ENCODE measurements at regions not wholly inside any gene's neighbourhood (a gene's known extent, or its start where the extent isn't known, plus 50 kb on each side); places are given as distances from the start of the nearest gene placed in this dataset.
A peak's percentile ranks its signal among the peaks of the same experiment; 100 is the strongest.
"Not testable (repeated sequence)": the region's sequence is repeated elsewhere in the genome, so short reads cannot be mapped to it uniquely, and the experiment has no call there.

DNA sequence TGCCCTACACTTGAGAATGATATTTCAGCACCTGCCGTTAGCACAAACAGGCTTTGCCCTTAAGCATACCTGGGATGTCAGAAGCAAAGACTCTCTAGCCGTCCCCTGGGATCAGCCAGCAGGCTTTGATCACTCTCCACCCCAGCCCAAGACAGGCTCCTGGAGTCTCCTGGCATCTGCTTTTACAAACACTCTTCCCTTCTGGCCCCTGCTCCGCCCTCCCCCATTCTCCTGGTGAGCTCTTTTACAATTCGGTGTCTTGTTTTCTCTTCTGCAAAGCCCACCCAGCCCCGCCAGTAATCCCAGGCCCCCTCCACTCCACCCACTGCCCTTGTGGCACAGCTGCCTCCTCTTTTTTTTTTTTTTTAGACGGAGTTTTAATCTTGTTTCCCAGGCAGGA lies 50.4 kb downstream of the KATNIP start:
- no peak for DNase-seq (ENCODE audit: low read depth, low spot score)

DNA sequence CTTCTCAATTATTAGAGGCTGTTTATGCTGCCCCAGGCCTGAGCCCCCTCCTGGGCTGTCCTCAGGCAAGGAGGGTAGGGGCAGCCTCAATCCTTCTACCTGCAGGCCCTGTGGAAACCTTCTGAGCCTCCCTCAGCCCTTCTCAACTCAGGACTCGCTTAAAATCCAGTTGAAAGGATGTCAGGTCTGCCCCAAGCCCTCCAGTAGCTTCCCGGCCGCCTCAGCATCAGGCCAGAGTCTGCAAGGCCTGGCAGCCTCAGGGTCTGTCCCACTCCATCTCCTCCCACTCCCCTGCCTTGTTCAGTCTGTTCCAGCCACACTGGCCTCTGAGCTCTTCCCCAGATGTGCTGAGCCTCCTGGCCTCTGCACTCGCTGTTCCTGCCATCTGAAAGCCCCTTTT lies 52.2 kb downstream of the KATNIP start:
- no peak for DNase-seq (ENCODE audit: low read depth, low spot score)
- no peak overlapping the region for H3K4me3 ChIP-seq (ENCODE audit: low read length)

More for the DNA sequence above, 50.4 kb downstream of the KATNIP start:
- no peak overlapping the region for H3K4me3 ChIP-seq (ENCODE audit: low read length)

DNA sequence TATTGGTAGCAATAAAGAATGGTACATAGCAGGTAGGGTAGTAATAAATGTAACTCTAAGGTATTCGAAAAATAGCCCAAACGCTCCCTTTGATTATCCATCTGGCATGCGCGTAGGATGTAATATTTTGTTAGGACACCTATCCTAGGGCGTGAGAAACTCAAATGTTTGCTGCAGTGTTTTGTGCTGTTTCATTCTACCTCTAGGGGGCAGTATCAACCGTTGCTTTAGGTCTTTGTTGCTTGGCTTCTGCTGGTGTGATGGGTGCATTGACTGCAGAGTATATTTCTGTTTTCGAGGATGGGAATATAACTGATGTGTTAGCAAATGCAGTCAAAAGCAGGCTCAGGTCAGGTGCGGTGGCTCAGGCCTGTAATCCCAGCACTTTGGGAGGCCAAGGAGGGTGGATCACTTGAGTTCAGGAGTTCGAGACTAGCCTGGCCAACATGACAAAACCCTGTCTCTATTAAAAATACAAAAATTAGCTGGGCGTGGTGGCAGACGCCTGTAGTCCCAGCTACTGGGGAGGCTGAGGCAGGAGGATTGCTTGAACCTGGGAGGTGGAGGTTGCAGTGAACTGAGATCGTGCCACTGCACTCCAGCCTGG lies 55.7 kb downstream of the KATNIP start:
- peak; percentile 59 for DNase-seq (ENCODE audit: low read depth, low spot score)

DNA sequence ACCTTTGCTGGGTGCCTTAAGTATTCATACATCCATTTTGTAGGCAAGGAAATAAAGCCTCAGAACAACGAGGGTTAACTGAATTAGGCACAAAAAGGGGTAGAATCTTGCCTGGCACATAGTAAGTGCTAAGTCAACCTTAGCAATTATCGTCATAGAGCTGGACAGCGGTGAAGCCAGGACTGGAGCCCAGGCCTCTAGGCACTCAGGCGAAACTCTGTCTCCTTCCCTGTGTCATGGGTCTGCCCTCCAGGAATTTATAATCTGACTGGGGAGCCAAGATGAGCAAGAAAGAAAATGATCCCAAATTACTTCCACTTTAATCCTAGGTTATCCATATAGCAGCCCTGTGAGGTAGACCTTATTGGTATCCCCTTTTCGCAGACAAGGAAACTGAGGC lies 61.4 kb downstream of the KATNIP start:
- no peak for DNase-seq (ENCODE audit: low read depth, low spot score)

More for the DNA sequence above, 55.7 kb downstream of the KATNIP start:
- H3K4me3 ChIP-seq (ENCODE audit: low read length): not testable (repeated sequence)

DNA sequence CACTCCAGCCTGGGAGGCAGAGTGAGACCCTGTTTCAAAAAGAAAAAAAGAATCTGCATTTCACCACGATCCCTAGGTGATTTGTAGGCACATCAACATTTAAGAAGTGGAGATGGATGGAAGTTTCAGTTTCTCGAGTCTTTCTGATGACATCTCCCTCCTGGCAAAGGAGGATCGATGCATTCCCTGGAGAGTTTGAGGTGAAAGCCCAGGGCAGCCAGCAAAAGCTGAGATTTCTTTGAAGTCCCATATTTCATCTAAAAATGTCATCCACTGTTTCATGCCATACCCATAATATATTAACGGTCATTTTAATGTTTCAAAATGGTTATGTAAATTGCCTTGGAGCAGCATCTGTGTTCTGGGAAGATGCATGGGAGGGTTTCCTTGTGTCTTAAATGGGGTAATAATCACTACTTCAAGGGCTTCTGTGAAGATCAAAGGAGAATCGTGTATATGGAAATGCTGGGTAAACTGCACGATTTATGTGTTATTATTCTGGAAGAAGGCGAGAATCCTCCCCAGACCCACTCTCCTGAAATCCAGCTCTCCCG lies 63.4 kb downstream of the KATNIP start:
- H3K4me3 ChIP-seq (ENCODE audit: low read length): no peak overlapping the region
- DNase-seq (ENCODE audit: low read depth, low spot score): no peak

More for the DNA sequence above, 61.4 kb downstream of the KATNIP start:
- no peak overlapping the region for H3K4me3 ChIP-seq (ENCODE audit: low read length)

DNA sequence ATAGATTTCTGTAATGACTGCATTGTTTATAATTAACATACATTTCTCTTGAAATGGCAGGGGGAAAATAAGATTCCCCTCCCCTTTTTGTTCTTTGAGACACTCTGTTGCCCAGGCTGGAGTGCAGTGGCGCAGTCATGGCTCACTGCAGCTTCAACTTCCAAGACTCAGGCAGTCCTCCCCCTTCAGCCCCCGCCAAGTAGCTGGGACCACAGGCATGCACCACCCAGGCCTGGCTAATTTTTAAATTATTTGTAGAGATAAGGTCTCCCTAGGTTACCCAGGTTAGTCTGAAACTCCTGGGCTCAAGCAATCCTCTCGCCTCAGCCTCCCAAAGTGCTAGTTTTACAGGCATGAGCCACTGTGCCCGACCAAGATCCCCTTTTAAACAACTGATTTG lies 67.7 kb downstream of the KATNIP start:
- no peak for DNase-seq (ENCODE audit: low read depth, low spot score)
- H3K4me3 ChIP-seq (ENCODE audit: low read length): no peak overlapping the region

DNA sequence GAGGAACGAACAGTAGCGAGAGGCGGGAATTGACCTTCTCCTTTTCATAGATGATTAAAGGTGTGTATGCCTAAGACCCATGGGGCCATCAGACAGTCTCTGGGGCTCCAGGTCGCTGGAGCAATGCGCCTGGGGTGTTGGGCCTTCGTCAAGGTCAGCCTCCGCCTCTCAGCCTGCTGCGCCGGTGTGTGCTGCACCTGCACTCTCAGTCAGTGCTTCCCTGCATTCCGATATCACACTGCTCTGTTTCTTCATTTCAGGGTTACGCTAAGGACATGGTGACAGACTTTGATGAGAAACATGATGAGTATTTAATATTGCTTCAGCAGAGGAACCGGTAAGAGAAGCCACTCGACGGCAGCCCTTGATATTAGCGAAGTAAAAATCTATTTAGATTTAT lies 68.2 kb downstream of the KATNIP start:
- no peak for DNase-seq (ENCODE audit: low read depth, low spot score)

DNA sequence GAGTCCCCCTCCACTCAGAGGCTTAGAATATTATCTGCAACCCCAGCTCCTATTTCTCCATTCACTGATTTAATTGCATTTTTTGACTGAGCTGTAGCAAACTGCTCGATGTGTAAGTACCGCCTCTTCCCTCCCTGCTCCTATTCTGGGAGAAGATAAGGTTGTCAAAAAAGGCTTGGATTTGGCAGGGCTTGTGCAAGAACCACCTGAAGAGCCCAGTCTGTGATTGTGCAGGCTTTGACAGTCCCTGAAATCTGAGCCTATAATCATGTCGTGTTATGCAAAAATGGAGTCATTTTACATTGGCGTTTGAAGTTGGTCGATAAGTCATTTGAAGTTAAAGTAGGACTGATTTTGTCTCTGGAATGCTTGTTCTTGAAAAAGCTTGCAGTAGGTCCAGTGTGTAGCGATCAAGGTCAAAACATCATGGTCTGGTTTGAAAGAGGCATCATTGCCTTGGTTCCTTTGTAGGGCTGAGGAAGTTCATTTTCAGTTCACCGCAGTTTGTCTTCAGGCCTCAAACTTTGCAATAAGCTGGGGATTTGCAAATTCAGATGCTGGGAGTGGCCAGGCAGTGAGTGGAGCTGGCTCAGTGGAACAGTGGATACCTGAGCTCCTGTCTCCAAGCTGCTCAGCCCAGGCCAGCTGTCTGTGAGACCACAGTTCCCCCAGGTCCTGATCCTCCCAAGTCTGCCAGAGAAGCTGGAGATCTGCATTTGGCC lies 68.8 kb downstream of the KATNIP start:
- no peak overlapping the region for H3K4me3 ChIP-seq (ENCODE audit: low read length)
- DNase-seq (ENCODE audit: low read depth, low spot score): no peak

More for the DNA sequence above, 68.2 kb downstream of the KATNIP start:
- no peak overlapping the region for H3K4me3 ChIP-seq (ENCODE audit: low read length)

DNA sequence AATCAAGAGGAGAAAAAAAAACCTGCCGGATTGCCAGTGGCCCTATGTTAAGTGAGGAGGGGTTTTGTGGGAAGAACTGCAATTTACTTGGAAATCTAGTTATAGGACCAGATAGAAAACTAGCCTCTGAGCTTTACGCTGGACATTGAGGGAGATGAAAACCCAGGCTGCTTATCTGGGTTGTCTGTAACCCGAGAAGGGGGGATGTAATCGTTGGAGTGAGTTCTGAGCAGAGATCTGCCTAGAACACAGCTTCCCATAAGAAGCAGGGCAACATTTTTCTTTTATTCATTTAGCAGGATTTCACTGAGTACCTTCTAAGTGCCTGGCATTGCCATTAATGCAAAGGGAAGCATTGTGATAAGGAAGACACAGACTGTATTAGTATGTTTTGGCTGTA lies 70.6 kb downstream of the KATNIP start:
- DNase-seq (ENCODE audit: low read depth, low spot score): no peak
- no peak overlapping the region for H3K4me3 ChIP-seq (ENCODE audit: low read length)

DNA sequence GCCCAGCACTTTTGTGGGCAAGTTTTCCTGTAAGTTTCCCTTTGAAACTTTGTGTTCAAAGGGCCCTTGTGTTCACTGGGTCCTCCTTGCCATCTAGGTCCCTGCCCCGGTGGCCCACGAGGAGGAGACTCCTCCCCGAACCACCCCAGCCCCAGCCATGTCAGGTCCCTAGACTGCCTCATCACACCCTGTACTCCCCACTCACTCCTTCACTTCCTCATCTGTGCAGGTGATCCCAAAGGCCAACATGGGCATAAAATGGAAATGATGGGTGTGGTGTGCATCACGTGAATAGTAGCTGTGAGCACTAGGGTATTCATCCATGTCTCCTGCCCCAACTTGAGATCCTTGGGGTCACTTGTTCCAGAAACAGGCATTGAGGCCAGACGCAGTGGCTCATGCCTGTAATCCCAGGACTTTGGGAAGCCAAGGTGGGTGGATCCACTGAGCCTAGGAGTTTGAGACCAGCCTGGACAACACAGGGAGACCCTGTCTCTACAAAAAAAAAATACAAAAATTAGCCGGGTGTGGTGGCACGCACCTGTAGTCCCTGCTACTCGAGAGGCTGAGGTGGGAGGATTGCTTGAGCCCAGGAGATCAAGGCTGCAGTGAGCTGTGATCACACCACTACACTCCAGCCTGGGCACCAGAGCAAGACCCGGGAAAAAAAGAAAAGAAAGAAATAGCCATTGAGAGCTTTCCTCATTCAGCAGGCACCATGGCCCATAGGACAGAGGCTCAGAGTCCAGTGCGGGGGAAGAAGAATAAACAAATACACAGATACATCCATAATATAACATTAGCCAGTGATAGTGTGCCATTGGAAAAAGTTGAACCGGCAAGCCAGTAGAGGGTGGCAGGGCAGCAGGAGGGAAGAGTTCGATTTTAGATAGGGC lies 74.5 kb downstream of the KATNIP start:
- DNase-seq (ENCODE audit: low read depth, low spot score): no peak
- H3K4me3 ChIP-seq (ENCODE audit: low read length): no peak overlapping the region

DNA sequence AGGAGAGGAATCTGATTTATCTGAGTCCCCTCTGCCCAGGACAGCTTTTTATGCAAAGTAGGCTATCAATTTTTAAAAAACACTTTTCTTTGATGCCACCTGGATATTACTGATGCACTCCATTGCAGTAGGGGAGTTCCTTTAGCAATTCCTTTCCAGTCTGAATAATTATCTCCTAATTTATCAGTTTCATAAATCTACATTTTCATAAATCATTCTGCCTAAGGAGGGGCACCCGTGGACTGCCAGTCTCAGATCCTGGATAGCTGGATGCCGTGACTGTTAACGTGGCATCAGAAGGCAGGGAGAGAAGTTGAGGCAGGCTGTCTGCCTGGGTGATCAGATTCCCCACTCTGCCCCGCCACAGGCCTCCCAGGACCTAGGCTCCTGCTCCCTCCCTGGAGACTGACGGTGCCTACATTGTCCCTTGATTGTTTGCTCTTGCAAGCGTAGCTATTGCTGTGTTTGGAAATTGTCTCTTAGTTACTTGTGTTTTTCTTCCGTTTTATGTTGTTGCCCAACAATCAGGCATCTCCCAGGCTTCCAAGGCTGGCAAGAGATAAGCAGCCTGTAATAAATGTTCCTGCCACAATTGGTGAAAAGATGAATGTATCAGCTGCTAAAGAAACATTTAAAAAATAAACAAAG lies 75.2 kb downstream of the KATNIP start:
- no peak for DNase-seq (ENCODE audit: low read depth, low spot score)
- no peak overlapping the region for H3K4me3 ChIP-seq (ENCODE audit: low read length)

DNA sequence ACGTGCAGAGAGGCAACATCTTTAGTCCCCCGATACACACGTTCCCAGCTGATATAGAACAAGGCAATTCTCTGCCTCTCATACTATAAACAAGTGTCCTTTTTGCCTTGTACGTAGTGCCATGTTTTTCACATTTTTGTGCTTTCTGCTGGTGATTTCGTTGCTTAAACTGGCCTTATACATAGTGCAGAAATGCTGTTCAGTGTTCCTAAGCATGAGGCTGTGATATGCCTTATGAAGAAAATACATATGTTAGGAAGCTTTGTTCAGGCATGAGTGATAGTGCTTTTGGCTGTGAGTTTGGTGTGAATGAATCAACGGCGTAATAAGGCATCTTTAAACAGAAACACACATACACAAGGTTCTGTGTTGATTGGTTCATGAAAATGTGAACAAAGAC lies 77.2 kb downstream of the KATNIP start:
- no peak overlapping the region for H3K4me3 ChIP-seq (ENCODE audit: low read length)
- no peak for DNase-seq (ENCODE audit: low read depth, low spot score)

DNA sequence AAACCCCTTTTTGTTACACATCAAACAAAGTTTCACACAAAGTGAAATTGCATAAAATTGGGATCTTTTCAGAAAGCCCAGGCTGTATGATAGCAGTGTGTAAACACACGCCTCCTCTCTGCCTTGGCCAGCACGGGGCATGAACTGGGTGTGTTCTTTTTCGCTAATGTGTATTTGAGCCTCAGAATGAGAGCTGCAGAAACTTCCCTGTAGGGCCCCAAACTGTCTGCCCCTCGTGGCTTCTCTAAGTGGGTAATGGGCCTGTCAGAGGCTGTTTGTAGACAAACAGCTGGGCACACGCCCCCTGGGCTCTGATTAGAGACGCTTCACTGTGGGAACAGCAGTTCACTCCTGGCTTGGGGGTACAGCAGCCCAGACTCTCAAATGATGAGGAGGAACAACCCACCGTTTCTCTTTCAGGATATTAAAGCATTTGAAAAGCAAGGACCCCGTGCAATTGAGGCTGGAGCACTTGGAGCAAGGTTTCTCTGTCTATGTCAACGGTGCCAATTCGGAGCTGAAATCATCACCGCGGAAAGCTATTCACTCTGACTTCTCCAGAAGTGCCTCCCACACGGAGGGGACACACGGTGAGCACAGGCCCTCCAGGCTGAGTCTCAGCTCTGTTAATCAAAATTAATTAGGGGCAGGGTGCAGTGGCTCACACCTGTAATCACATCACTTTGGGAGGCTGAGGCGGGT lies 78.4 kb downstream of the KATNIP start:
- DNase-seq (ENCODE audit: low read depth, low spot score): no peak
- H3K4me3 ChIP-seq (ENCODE audit: low read length): no peak overlapping the region

DNA sequence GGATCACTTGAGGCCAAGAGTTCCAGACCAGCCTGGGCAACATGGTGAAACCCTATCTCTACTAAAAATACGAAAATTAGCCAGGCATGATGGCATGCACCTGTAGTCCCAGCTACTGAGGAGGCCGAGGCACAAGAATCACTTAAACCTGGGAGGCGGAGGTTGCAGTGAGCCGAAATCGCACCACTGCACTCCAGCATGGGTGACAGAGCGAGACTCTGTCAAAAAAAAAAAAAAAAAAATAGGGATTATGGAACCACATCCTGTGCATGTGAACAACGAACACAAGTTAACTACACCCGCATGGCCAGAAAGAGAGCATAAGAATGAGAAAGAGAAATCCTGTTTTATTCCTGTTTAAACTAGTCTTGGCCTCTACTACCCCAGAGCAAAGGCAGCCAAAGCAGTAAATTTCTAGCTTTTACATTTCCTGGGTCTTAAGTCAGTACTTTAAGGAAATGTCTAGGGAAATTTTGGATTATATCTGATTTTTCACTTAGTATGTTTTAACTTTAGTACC lies 79.1 kb downstream of the KATNIP start:
- DNase-seq (ENCODE audit: low read depth, low spot score): peak; percentile 51
- H3K4me3 ChIP-seq (ENCODE audit: low read length): not testable (repeated sequence)

DNA sequence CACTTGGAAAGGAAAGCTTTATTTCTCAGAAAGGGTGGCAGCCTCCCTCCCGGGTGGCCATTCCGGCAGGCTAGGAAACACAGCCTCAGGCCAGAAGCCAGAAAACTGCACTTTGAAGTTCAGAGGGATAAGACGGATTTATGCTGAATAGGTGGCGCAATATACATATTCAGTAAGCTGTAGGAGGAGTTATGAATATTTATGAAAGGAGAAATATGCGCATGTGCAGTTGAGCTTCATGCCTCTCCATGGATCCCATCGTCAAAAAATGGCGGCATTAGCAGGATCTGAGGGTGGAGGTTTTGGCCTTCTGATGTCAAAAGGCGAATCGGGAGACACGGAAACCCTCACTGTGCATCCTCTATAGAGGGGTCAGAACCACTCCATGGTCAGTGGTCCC lies 82.3 kb downstream of the KATNIP start:
- no peak overlapping the region for H3K4me3 ChIP-seq (ENCODE audit: low read length)
- DNase-seq (ENCODE audit: low read depth, low spot score): no peak

DNA sequence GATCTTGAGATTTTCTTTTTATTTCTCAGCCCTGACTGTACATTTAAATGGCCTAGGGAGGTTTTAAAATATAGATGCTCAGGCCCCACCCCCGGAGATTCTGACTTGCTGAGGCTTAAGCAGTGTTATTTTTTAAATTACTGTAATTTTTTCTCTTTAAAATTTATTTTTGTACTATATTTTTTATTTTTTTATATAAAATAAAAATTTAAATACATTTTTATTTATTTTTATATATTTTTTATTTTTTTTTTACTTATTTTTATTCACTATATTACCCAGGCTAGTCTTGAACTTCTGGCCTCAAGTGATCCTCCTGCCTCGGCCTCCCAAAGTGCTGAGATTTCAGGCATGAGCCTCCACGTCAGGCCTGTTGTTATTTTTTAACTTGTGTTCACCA lies 83.3 kb downstream of the KATNIP start:
- H3K4me3 ChIP-seq (ENCODE audit: low read length): no peak overlapping the region
- no peak for DNase-seq (ENCODE audit: low read depth, low spot score)

DNA sequence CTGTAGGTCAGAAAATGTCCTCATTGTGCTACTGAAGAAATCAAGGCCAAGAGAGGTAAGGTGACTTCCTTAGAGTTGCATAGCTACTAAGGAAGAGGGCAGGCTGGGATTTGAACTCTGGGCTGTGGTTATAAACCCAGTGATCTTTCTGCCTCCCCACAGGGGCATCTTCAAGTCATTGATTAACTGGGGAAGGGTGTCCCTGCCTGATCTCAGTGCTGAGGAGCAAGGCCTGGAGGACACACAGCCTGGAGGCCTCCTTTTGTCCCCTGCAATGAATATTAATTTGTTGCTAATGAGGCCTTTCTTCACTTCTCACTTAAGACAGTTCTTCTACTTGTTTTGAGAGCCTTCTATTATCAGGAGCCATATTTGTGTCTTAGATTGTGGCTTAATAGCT lies 83.8 kb downstream of the KATNIP start:
- H3K4me3 ChIP-seq (ENCODE audit: low read length): no peak overlapping the region
- DNase-seq (ENCODE audit: low read depth, low spot score): no peak

DNA sequence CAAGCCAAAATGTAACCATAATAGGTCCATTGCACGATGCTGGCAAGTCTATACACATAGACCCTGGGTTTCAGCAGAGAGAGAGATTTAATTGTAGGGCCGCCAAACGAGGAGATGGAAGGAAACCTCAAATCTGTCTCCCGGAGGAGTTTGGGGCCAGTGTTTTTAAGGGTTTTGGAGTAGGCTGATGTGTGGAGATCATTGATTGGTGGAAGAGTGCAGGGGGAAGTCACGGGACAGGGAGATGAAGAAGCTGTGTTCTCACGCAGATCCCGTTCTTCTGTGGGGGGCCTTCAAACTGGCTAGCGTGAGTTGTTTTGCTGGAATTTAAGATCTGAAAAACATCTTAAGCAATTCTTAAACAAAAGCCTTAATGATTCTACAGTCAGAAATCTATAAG lies 84.8 kb downstream of the KATNIP start:
- no peak overlapping the region for H3K4me3 ChIP-seq (ENCODE audit: low read length)
- no peak for DNase-seq (ENCODE audit: low read depth, low spot score)

All from Jurkat, Clone E6-1 (cell line).